ENCODE measurements at regions not wholly inside any gene's neighbourhood (a gene's known extent, or its start where the extent isn't known, plus 50 kb on each side); places are given as distances from the start of the nearest gene placed in this dataset.

DNA sequence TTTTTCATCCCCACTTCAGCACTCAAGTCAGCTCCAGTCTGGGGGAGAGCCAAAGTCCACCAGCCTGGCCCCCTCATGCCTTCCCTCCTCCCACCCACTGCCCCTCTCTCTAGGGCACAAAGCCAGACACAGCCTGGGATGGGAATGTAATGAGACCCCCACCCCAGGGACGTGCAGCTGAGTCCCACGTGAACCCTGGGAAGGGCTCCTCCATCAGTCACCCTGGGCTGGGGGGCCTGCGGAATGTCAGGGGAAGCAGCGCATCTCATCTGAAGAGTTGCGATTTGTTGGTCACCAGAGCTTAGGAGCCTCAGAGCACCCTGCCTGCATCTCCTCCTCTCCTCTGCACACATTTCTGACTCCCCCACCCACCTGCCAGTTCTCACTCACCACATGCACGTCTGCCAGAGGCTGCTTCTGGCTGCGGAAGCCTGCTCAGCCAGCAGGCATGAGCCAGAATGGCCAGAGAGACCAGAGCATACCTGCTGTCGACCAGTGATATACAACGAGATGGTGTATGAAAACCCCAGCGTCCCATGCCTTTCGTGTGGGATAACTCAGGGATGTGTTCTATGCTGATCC lies 167.1 kb upstream of the TOP1 start:
- Mint-ChIP-seq H3K4me3 (no peak overlapping the region), H3K4me1 (peaks cover 3% of the 10 kb centered on the region), H3K36me3 (no peaks in the 10 kb centered on the region), H3K27ac (no peak overlapping the region), H3K9me3 (no peaks in the 10 kb centered on the region), H3K27me3 (ENCODE audit: low read depth) (peaks cover 35% of the 10 kb centered on the region)
- no peak for DNase-seq (ENCODE audit: low spot score in 2 of 2, unreplicated experiment in 2 of 2)
- no peak for TF ChIP-seq CTCF (IDR thresholded peaks at IDR 0.05; ENCODE audit: unreplicated experiment)

DNA sequence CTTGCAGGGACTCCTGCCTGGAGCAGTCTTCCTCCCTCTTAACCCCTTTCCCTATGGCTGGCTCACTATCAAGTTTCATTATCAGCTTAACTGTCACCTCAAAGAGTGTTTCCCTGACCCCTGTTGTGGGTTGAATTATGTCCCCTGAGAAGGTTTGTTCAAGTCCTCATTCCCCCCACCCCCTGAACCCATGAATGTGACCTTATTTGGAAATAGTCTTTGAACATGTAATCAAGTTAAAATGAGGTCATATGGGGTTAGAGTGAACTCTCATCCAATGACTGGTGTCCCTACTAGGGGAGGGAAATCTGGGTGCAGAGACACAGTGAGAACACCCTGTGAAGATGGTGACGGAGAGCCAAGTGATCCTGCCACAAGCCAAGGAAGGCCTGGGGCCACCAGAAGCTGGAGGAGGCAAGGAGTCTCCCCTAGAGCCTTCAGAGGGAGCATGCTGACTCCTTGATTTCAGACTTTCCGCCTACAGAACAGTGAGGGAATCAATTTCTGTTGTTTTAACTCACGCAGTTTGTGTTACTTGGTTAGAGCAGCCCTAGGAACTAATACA lies 165.2 kb upstream of the TOP1 start:
- Mint-ChIP-seq H3K9me3 (no peaks in the 10 kb centered on the region), H3K4me1 (peaks cover 5% of the 10 kb centered on the region), H3K27me3 (ENCODE audit: low read depth) (peaks cover 22% of the 10 kb centered on the region), H3K36me3 (no peaks in the 10 kb centered on the region), H3K27ac (no peak overlapping the region), H3K4me3 (no peak overlapping the region)
- no peak for DNase-seq (ENCODE audit: low spot score in 2 of 2, unreplicated experiment in 2 of 2)
- no peak for TF ChIP-seq CTCF (IDR thresholded peaks at IDR 0.05; ENCODE audit: unreplicated experiment)

DNA sequence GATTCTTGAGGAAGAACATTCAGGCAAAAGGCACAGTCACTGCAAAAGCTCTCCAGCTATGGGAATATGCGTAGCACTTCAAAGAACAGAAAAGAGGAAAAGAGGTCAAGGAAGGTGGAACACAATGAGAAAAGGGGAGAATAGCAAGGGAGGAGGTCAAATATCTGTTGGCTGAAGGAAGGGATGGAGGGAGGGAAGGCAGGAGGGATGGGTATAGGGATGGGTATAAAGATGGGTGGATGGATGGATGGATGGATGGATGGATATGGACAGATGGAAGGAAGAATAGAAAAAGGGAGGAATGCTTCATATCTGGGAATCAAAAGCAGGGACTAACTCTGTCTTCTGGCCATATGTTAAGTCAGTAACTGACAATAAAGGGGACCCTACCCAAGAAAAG lies 164.2 kb upstream of the TOP1 start:
- H3K27ac Mint-ChIP-seq: no peak overlapping the region
- H3K4me3 Mint-ChIP-seq: no peak overlapping the region
- DNase-seq (ENCODE audit: low spot score in 2 of 2, unreplicated experiment in 2 of 2): no peak
- no peaks in the 10 kb centered on the region for H3K36me3 Mint-ChIP-seq
- H3K4me1 Mint-ChIP-seq: peaks cover 15% of the 10 kb centered on the region
- TF ChIP-seq CTCF (IDR thresholded peaks at IDR 0.05; ENCODE audit: unreplicated experiment): no peak
- peaks cover 12% of the 10 kb centered on the region for H3K27me3 Mint-ChIP-seq (ENCODE audit: low read depth)
- no peaks in the 10 kb centered on the region for H3K9me3 Mint-ChIP-seq

DNA sequence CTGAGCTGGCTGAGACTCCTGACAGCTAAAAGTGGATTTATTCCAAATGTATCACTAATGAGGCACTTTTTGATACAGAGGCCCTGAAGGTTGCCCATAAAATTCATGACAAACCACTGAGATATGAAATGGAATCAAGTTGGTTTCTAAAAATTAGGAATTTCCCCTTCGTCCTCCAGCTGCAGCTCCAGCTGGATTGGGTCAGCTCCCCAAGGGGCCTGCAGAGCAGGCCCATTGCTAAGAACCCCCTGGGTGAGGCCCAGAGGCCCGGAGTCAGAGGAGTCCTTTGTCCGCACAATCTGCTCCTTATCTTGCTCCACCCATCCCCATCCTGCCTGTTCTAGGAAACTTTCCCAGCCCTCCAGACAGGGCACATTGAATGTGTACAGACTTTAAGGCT lies 163.5 kb upstream of the TOP1 start:
- Mint-ChIP-seq H3K36me3 (no peaks in the 10 kb centered on the region), H3K27me3 (ENCODE audit: low read depth) (peaks cover 9% of the 10 kb centered on the region), H3K4me3 (no peak overlapping the region), H3K27ac (no peak overlapping the region), H3K9me3 (no peaks in the 10 kb centered on the region), H3K4me1 (peaks cover 15% of the 10 kb centered on the region)
- no peak for TF ChIP-seq CTCF (IDR thresholded peaks at IDR 0.05; ENCODE audit: unreplicated experiment)
- no peak for DNase-seq (ENCODE audit: low spot score in 2 of 2, unreplicated experiment in 2 of 2)

DNA sequence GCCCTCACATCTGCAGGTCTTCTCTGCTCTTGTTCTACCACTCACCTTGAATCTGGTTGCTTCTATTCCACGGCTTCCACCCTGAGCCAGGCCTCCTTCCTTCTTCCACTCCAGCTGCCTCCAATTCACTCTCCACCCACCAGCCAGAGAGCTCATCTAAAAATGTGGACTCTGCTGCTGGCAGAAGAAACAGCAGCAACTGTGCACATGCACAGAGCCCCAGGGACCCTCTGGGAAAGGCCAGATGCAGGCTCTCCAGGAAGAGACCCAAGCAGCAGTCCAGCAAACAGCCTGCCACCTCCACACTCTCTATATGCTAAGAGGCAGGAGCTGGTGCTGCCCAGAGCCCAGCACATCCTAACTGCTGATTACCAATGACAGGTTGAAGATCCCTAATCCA lies 162.6 kb upstream of the TOP1 start:
- H3K4me1 Mint-ChIP-seq: peaks cover 13% of the 10 kb centered on the region
- no peak for DNase-seq (ENCODE audit: low spot score in 2 of 2, unreplicated experiment in 2 of 2)
- no peaks in the 10 kb centered on the region for H3K36me3 Mint-ChIP-seq
- H3K9me3 Mint-ChIP-seq: no peaks in the 10 kb centered on the region
- H3K27me3 Mint-ChIP-seq (ENCODE audit: low read depth): peaks cover 9% of the 10 kb centered on the region
- no peak overlapping the region for H3K27ac Mint-ChIP-seq
- no peak for TF ChIP-seq CTCF (IDR thresholded peaks at IDR 0.05; ENCODE audit: unreplicated experiment)
- no peak overlapping the region for H3K4me3 Mint-ChIP-seq
